Mucosa of rectum (tissue), 2 donors: ENCODE measurements at regions not wholly inside any gene's neighbourhood (a gene's known extent, or its start where the extent isn't known, plus 50 kb on each side); places are given as distances from the start of the nearest gene placed in this dataset.
"Not testable (repeated sequence)": the region's sequence is repeated elsewhere in the genome, so short reads cannot be mapped to it uniquely, and the experiment has no call there.

ENCODE experiments used
- H3K27ac ChIP-seq, 2 donors: one replicate each; pipeline ENCODE4 v1.7.0; 2013; ENCODE audit warnings: inconsistent platforms in 2 of 2, low read depth in 2 of 2, low read length in 2 of 2
- H3K27me3 ChIP-seq, 2 donors: one replicate each; pipeline ENCODE4 v1.7.0; 2013; ENCODE audit warnings: low read length in 2 of 2; ENCODE audit not compliant: control insufficient read depth in 2 of 2, insufficient read depth in 2 of 2
- H3K36me3 ChIP-seq, 2 donors: one replicate each; pipeline ENCODE4 v1.7.0; 2013; ENCODE audit warnings: low read length in 2 of 2; ENCODE audit not compliant: control insufficient read depth in 2 of 2, insufficient read depth in 2 of 2
- H3K4me1 ChIP-seq, 2 donors: one replicate each; pipeline ENCODE4 v1.7.0; 2013; ENCODE audit warnings: low read length in 2 of 2, mild to moderate bottlenecking in 1 of 2; ENCODE audit not compliant: control insufficient read depth in 2 of 2, insufficient read depth in 2 of 2
- H3K4me3 ChIP-seq, 2 donors: one replicate each; pipeline ENCODE4 v1.7.0; 2013; ENCODE audit warnings: low read length in 2 of 2
- H3K9ac ChIP-seq, 2 donors: one replicate each; pipeline ENCODE4 v1.7.0; 2013; ENCODE audit warnings: low read length in 2 of 2, low read depth in 1 of 2, mild to moderate bottlenecking in 1 of 2
- H3K9me3 ChIP-seq, 2 donors: one replicate each; pipeline ENCODE4 v1.7.0; 2013; ENCODE audit warnings: low read length in 2 of 2; ENCODE audit not compliant: control insufficient read depth in 2 of 2
- donor health status: healthy.
- donor health status: Normal muscosa, but diverticular disease.

GRCh38 chr4:9677357-9677756, 104.1 kb upstream of the DRD5 start:
- H3K4me3 ChIP-seq, H3K36me3 ChIP-seq, H3K9me3 ChIP-seq, H3K9ac ChIP-seq, H3K4me1 ChIP-seq, H3K27ac ChIP-seq, H3K27me3 ChIP-seq: not testable (repeated sequence)

GRCh38 chr4:9679704-9680478, 101.5 kb upstream of the DRD5 start:
- Histone ChIP-seq H3K9me3 (no peaks in the 10 kb centered on the region), H3K27ac (no peak overlapping the region), H3K9ac (no peak overlapping the region), H3K4me1 (no peaks in the 10 kb centered on the region), H3K4me3 (no peak overlapping the region), H3K27me3 (no peaks in the 10 kb centered on the region), H3K36me3 (no peaks in the 10 kb centered on the region)

GRCh38 chr4:9683174-9683573, 98.3 kb upstream of the DRD5 start:
- H3K27ac ChIP-seq, H3K27me3 ChIP-seq, H3K4me1 ChIP-seq, H3K9me3 ChIP-seq, H3K4me3 ChIP-seq, H3K36me3 ChIP-seq, H3K9ac ChIP-seq: not testable (repeated sequence)

GRCh38 chr4:9685016-9685415, 96.4 kb upstream of the DRD5 start:
- not testable (repeated sequence) for H3K27me3 ChIP-seq, H3K9ac ChIP-seq, H3K4me1 ChIP-seq, H3K4me3 ChIP-seq, H3K9me3 ChIP-seq, H3K27ac ChIP-seq, H3K36me3 ChIP-seq

GRCh38 chr4:9685692-9686091, 95.7 kb upstream of the DRD5 start:
- Histone ChIP-seq H3K9ac (no peak overlapping the region), H3K4me3 (no peak overlapping the region), H3K4me1 (peaks cover 0 to 10% of the 10 kb centered on the region in 2 donors), H3K27ac (no peak overlapping the region), H3K27me3 (no peaks in the 10 kb centered on the region), H3K36me3 (no peaks in the 10 kb centered on the region), H3K9me3 (no peaks in the 10 kb centered on the region)

GRCh38 chr4:9690636-9691237, 90.7 kb upstream of the DRD5 start:
- Histone ChIP-seq H3K4me3 (peak overlapping the region; percentile 76 to 78), H3K9ac (peak overlapping the region; percentile 72 to 81), H3K27ac (peak overlapping the region; percentile 87 to 92)
- H3K4me1 ChIP-seq, H3K27me3 ChIP-seq, H3K9me3 ChIP-seq, H3K36me3 ChIP-seq: not testable (repeated sequence)

- Histone ChIP-seq H3K27me3 (no peaks in the 10 kb centered on the region), H3K4me3 (peak overlapping the region; percentile 76 to 78), H3K9ac (peak overlapping the region; percentile 72 to 81), H3K9me3 (no peaks in the 10 kb centered on the region), H3K4me1 (peaks cover 0 to 8% of the 10 kb centered on the region in 2 donors), H3K36me3 (no peaks in the 10 kb centered on the region), H3K27ac (peak overlapping the region; percentile 87 to 92)
These were observed 90.0 kb upstream of the DRD5 start for GRCh38 chr4:9691238-9692065.

- not testable (repeated sequence) for H3K4me3 ChIP-seq, H3K9me3 ChIP-seq, H3K9ac ChIP-seq, H3K27me3 ChIP-seq, H3K36me3 ChIP-seq, H3K27ac ChIP-seq, H3K4me1 ChIP-seq
These were observed 88.5 kb upstream of the DRD5 start for GRCh38 chr4:9692791-9693491.

- not testable (repeated sequence) for H3K4me3 ChIP-seq, H3K9ac ChIP-seq, H3K27me3 ChIP-seq, H3K27ac ChIP-seq, H3K36me3 ChIP-seq, H3K9me3 ChIP-seq, H3K4me1 ChIP-seq
These were observed 87.0 kb upstream of the DRD5 start for GRCh38 chr4:9694403-9694802.

GRCh38 chr4:9695994-9696393, 85.4 kb upstream of the DRD5 start:
- H3K36me3 ChIP-seq, H3K27me3 ChIP-seq, H3K9me3 ChIP-seq, H3K4me3 ChIP-seq, H3K27ac ChIP-seq, H3K4me1 ChIP-seq, H3K9ac ChIP-seq: not testable (repeated sequence)
